ENCODE measurements at regions not wholly inside any gene's neighbourhood (a gene's known extent, or its start where the extent isn't known, plus 50 kb on each side); places are given as distances from the start of the nearest gene placed in this dataset.

DNA sequence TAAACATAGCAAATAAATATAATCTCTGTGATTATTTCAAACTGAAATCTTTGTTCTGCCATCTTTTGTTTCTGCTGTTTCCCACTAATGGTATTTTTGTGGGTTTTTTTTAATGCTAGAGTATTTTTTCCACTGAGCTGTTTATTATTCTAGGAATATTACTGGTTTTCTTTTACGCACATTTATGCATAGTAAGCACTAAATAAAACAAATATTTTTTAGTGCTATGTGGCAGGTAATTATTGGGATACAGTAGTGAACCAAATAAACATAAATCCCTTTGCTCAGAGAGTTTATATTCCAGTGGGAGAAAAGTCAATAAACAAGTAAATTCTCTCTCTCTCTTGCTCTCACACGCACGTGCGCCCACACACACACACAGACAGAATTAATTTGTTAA lies 397.4 kb downstream of the PRDM5 start:
- TF ChIP-seq, protein P1, sequence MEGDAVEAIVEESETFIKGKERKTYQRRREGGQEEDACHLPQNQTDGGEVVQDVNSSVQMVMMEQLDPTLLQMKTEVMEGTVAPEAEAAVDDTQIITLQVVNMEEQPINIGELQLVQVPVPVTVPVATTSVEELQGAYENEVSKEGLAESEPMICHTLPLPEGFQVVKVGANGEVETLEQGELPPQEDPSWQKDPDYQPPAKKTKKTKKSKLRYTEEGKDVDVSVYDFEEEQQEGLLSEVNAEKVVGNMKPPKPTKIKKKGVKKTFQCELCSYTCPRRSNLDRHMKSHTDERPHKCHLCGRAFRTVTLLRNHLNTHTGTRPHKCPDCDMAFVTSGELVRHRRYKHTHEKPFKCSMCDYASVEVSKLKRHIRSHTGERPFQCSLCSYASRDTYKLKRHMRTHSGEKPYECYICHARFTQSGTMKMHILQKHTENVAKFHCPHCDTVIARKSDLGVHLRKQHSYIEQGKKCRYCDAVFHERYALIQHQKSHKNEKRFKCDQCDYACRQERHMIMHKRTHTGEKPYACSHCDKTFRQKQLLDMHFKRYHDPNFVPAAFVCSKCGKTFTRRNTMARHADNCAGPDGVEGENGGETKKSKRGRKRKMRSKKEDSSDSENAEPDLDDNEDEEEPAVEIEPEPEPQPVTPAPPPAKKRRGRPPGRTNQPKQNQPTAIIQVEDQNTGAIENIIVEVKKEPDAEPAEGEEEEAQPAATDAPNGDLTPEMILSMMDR (conservative IDR thresholded peaks at IDR 0.05): no peak
- TF ChIP-seq EZH2 (IDR thresholded peaks at IDR 0.05; ENCODE audit: low read depth): no peak
